HG02588 (cell line): ENCODE measurements at regions not wholly inside any gene's neighbourhood (a gene's known extent, or its start where the extent isn't known, plus 50 kb on each side); places are given as distances from the start of the nearest gene placed in this dataset.

ENCODE experiments used
- ATAC-seq: cut with Tn5 transposase; IDR thresholded peaks from one replicate; pipeline ENCODE4 v1.9.1; 2021; ENCODE audit warnings: mild to moderate bottlenecking, moderate library complexity; ENCODE audit not compliant: unreplicated experiment

DNA sequence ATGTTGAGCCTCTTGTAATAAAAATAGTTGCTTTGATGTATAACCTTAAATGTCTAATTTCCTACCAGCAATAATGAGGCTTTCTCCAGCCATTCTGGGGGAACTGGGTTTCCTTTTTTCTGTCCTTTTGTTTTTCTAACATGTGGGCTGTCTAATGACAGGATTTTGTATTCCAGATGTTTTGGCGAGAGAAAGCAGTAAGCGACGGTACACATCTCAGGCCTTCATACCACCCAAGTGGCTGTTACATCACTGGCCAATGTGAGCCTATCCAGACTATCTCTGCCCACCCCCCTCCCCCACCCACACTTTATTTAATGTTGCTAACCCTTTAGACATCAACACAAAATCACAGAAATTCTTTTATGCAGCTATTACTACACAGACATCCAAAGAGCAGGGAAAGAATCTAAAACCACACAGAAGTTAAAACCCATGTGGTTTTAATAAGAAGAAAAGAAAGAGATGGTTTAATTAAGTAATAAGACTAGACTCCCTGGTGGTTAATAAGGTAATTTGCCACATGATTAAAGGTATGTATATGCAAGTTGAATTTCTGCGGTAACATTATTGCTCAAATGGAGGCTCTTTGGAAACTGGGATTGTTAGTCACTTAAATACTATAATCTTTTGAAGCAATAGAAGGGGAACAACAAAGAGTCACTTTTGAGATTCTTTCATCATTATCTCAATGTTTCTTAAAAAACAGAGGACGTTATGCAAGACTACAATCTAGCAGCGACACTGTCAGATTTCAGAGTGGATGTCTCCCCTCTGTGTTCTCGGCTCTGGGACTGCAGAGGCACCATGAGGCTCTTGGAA lies 365.1 kb downstream of the ENC1 start:
- ATAC-seq = no peak

DNA sequence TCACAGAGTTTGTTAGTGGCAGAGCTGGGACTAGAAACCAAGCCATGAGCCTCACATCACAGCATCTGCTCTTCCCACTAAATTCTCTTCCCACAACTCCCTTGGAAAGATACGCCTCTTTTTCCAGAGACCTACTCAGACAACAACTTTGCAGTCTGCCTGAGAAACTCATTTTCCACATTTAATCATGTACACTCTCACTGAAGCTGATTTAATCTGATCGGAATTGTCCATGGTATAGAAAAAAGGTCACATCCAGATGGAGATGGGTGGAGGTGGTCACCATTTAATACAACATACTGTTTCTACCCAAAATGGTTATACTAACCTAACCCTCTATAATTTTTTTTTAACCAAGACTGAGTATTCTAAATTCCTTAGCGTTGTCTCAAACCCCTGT lies 366.2 kb downstream of the ENC1 start:
- no peak for ATAC-seq

DNA sequence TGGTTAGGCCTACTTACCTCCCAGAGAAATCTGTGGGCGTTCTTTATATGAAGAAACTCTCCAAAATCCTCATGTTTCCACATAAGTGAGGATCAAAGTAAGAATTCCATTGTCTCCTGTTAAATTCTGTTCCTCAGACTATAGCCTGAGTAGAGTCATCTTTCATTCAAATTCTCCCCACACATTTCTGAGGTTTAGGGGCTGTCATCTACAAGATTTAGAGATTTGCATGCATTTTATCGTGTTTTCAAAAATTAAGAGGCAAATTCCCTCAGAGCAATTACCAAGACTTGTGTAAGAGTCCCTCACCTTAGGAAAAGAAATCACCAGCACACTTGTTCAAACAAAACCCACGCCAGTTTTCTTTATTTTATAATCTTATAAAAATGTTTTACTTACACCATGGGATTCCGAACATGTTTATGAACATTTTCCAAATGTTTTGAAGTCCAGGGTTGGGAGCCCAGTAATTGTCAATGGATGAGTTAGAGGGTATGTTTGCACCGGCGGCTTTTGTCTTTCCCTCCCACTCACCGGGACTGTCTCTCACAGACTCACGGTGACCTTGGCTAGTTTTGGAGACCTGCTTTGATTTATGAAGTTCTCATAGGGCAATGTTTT lies 367.6 kb downstream of the ENC1 start:
- ATAC-seq = no peak

DNA sequence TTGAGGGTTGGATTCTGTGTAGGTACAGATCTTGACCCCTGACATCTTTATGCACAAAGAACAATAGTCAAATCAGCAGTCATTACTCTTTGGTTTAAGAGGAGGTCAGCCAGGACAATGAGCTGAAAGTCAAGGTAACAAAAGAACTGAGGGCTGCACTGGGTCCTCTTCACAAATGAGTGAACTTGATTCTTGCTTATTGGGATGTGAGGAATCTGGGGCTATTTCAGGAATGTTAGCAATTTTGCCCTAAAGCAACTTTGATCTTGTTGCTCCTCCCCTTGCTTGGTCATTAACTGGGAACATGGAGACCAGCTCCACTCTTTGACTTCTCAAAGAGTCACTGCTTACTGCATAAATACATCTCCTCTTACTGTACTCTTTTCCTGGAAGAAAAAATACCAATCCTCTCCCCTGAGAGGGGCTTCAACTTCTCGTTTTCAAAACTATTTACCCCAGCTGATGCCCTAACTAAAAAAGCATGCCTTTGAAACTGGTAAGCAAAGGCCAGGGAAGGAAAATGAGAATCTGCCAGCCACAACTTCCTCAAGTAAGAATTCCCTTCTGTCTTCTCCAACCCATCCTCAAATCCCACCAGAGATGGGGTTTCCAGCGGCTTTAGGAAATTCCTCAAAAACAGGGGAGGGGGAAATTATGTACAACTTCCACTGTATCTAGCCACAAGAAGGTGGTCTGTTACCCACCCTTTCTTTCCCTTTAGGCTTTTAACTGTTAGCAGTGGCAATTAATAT lies 368.3 kb downstream of the ENC1 start:
- no peak for ATAC-seq

- ATAC-seq = no peak
These were observed 372.2 kb downstream of the ENC1 start for GRCh38 chr5:74268297-74268696.

- ATAC-seq = no peak
These were observed 373.7 kb downstream of the ENC1 start for GRCh38 chr5:74266836-74267235.

DNA sequence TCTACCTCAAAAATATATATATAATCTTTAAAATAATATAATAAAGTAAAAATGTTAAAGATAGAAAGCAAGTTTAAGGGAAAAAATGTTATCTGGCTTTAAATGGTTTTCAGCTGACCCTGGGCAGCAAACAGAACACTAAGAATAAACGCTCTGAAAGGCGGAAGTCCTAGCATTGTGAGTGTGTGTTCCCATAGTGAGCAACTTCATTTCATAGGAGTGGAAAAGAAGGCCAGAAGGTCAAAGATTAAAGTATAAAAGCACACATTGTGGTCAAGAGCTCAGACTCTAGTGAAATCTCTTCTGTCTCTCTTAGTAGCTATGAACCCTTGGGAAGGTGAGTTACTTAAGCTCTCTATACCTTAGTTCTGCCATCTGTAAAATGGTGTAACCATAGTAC lies 374.4 kb downstream of the ENC1 start:
- ATAC-seq = no peak

GRCh38 chr5:74262544-74263207 lies 377.9 kb downstream of the ENC1 start:
- ATAC-seq = no peak

- ATAC-seq = no peak
These were observed 378.7 kb downstream of the ENC1 start for GRCh38 chr5:74261866-74262265.

- no peak for ATAC-seq
These were observed 379.1 kb downstream of the ENC1 start for GRCh38 chr5:74261421-74261820.

GRCh38 chr5:74259572-74259971 lies 381.0 kb downstream of the ENC1 start:
- no peak for ATAC-seq

DNA sequence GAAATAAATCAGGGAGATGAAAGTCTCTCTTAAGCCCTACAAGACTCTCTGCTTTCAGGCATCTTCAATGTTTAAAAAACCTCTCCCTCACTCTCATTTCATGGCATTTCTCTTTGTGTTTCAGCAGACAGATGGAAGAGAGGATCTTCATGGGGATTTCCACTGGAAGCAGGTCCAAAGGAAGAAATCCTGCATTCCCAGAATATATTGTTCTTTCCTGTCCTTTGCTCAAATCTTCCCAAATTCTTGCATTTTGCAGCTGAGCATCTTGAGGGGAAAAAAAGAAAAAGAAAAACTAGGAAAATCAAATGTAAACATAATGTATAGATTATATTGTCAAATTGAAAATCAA lies 382.2 kb downstream of the ENC1 start:
- no peak for ATAC-seq

- ATAC-seq = peak; percentile 88
These were observed 382.7 kb downstream of the ENC1 start for GRCh38 chr5:74257645-74258313.

DNA sequence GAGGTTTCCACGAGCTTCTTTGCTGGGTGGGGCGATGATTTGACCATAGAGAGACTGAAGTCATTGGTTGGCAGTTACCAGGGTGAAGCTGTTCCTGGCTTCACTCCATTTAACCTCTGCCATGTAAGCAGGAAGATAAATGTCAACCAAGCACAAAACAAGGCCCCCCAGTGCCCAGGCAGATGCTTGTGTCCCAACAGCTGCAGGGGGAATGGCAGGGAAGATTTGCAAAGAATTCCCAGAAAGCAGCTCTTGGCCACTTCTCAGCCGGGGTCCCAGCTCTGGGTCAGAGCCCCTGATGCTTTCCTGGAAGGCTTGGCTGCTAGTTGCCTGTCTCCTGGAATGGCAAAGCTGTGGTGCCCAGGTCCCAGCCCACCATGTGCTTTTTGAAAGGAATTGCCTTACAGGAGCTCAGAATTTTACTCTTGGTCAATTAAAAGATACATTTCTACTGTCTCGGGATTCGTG lies 383.4 kb downstream of the ENC1 start:
- no peak for ATAC-seq

GRCh38 chr5:74255692-74256392 lies 384.7 kb downstream of the ENC1 start:
- ATAC-seq = no peak

- ATAC-seq = no peak
These were observed 386.3 kb downstream of the ENC1 start for GRCh38 chr5:74254257-74254656.

DNA sequence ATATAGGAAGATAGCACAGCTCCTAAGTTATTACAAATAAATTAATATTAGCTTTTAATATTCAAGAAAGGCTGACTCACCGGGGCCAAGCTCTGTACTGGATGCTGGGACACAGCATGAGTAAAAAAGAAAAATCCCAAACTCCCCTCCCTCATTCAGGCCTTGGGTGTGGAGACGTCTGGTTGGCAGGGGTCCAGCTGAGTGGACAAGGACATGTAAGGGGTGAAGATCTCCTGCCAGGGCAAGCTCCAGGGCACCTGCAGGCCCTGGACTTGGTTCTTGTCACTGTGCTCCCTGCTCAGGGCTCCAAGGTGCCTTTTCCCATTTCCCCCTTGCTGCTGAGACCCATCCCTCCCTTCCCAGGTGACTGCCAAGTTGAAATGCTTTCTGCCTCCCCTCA lies 388.5 kb downstream of the ENC1 start:
- no peak for ATAC-seq

- ATAC-seq = no peak
These were observed 389.1 kb downstream of the ENC1 start for GRCh38 chr5:74251141-74252035.
